ENCODE measurements at regions not wholly inside any gene's neighbourhood (a gene's known extent, or its start where the extent isn't known, plus 50 kb on each side); places are given as distances from the start of the nearest gene placed in this dataset.
"Not testable (repeated sequence)": the region's sequence is repeated elsewhere in the genome, so short reads cannot be mapped to it uniquely, and the experiment has no call there.

- not testable (repeated sequence) for DNase-seq (ENCODE audit: low read depth); H3K4me3 ChIP-seq (ENCODE audit: low read depth, low read length)
Observed at GRCh38 chr6:142016666-142017065, 116.1 kb upstream of the GJE1 start.

DNA sequence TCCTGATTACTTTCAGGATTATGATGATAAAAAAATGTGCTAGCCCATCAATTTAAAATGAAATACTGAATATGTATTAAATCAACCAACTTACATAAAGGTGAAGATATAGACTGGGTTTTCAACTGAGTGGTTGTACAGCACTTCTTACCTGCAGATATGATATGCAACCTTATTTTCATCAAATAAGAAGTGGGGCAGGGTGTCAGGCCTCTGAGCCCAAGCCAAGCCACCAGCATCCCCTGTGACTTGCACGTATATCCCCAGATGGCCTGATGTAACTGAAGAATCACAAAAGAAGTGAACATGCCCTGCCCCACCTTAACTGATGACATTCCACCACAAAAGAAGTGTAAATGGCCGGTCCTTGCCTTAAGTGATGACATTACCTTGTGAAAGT is 117.3 kb upstream of the GJE1 start:
- H3K4me3 ChIP-seq (ENCODE audit: low read depth, low read length); DNase-seq (ENCODE audit: low read depth): not testable (repeated sequence)

DNA sequence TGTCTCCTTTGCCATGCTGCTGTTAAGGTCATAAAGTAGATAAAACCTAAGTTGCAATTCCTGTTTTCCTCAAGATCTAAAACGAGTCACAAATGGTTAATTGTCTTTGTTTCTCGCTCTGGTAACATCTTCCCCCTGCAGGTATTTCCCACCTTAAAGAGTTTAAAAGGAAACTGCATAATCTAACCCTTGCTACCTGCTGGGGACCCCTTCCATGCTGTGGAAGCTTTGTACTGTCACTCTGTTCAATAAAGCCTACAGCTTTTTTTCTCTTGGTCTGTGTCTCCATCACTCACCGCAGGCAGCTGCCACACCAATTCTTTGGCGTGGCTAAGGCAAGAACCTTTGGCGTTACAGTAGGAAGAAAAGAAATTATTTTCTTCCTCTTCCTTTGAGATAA is 117.7 kb upstream of the GJE1 start:
- no peak for DNase-seq (ENCODE audit: low read depth)
- H3K4me3 ChIP-seq (ENCODE audit: low read depth, low read length), result no peak overlapping the region
- TF ChIP-seq MAX (IDR thresholded peaks at IDR 0.05; ENCODE audit: low read depth, low read length) (no peak), MYC (IDR thresholded peaks at IDR 0.05; ENCODE audit: low read depth, low read length) (no peak), POLR2A (IDR thresholded peaks at IDR 0.05; ENCODE audit: extremely low read depth, insufficient read length) (no peak)
- TF ChIP-seq, protein P1, sequence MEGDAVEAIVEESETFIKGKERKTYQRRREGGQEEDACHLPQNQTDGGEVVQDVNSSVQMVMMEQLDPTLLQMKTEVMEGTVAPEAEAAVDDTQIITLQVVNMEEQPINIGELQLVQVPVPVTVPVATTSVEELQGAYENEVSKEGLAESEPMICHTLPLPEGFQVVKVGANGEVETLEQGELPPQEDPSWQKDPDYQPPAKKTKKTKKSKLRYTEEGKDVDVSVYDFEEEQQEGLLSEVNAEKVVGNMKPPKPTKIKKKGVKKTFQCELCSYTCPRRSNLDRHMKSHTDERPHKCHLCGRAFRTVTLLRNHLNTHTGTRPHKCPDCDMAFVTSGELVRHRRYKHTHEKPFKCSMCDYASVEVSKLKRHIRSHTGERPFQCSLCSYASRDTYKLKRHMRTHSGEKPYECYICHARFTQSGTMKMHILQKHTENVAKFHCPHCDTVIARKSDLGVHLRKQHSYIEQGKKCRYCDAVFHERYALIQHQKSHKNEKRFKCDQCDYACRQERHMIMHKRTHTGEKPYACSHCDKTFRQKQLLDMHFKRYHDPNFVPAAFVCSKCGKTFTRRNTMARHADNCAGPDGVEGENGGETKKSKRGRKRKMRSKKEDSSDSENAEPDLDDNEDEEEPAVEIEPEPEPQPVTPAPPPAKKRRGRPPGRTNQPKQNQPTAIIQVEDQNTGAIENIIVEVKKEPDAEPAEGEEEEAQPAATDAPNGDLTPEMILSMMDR (IDR thresholded peaks at IDR 0.05; ENCODE audit: low read depth, low read length), result no peak

GRCh38 chr6:142014515-142014914 is 118.2 kb upstream of the GJE1 start:
- no peak for TF ChIP-seq MYC (IDR thresholded peaks at IDR 0.05; ENCODE audit: low read depth, low read length)
- TF ChIP-seq, protein P1 (IDR thresholded peaks at IDR 0.05; ENCODE audit: low read depth, low read length), result no peak
- TF ChIP-seq MAX (IDR thresholded peaks at IDR 0.05; ENCODE audit: low read depth, low read length), result no peak
- no peak for TF ChIP-seq POLR2A (IDR thresholded peaks at IDR 0.05; ENCODE audit: extremely low read depth, insufficient read length)
- H3K4me3 ChIP-seq (ENCODE audit: low read depth, low read length), result no peak overlapping the region
- DNase-seq (ENCODE audit: low read depth), result no peak

DNA sequence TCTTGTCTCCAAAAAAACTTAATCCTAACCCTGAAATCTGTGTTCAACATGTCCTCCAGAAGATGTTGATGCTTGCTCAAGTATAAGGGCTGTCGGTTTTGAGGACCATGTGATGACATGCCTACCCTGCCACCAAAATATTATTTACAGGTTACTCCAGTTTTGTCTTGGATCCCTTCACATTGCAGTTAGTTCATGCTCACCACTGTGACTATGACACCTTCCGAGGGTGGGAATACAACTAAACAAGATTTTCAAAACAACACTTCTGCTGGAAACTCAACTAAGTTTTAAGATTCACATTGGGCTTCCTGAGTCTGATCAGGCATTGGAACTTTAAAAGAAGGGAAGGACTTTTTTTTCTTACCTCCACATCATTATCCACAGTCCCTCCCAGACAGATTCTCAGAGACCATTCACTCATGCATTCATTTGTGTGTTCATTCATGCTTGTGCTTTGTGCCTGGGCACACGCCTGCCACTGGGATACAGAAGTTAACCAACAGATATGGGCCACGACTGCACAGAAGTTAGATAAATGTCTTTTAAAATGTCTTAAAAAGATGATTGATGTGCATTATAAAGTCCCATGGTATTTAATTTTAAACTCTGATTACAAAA is 118.7 kb upstream of the GJE1 start:
- H3K4me3 ChIP-seq (ENCODE audit: low read depth, low read length), result no peak overlapping the region
- TF ChIP-seq, protein P1 (IDR thresholded peaks at IDR 0.05; ENCODE audit: low read depth, low read length), result no peak
- TF ChIP-seq POLR2A (IDR thresholded peaks at IDR 0.05; ENCODE audit: extremely low read depth, insufficient read length) (no peak), MAX (IDR thresholded peaks at IDR 0.05; ENCODE audit: low read depth, low read length) (no peak), MYC (IDR thresholded peaks at IDR 0.05; ENCODE audit: low read depth, low read length) (no peak)

GRCh38 chr6:142013287-142013686 is 119.4 kb upstream of the GJE1 start:
- no peak for DNase-seq (ENCODE audit: low read depth)
- TF ChIP-seq MAX (IDR thresholded peaks at IDR 0.05; ENCODE audit: low read depth, low read length) (no peak), POLR2A (IDR thresholded peaks at IDR 0.05; ENCODE audit: extremely low read depth, insufficient read length) (no peak), MYC (IDR thresholded peaks at IDR 0.05; ENCODE audit: low read depth, low read length) (no peak)
- TF ChIP-seq, protein P1 (IDR thresholded peaks at IDR 0.05; ENCODE audit: low read depth, low read length), result no peak
- no peak overlapping the region for H3K4me3 ChIP-seq (ENCODE audit: low read depth, low read length)

More for the DNA sequence above, 118.7 kb upstream of the GJE1 start:
- no peak for DNase-seq (ENCODE audit: low read depth)

DNA sequence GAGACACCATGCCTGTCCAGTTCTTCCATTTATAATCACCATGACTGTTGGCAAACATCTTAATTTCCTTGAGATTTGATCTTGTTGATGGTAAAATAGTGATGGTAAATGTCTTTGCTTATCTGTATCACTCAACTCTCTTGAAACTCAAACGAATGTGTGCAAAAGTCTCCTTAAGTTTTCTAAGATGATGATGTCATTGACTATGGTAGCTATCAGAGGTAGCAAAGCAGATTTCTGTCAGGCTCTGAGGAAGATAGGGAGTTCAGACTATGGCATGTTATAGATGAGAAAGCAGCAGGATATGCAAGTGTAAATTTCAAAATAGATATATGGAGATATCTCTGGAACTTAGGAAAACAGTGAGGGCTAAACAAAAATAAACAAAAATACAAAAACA is 121.0 kb upstream of the GJE1 start:
- DNase-seq (ENCODE audit: low read depth), result no peak
- TF ChIP-seq MAX (IDR thresholded peaks at IDR 0.05; ENCODE audit: low read depth, low read length), result no peak
- TF ChIP-seq POLR2A (IDR thresholded peaks at IDR 0.05; ENCODE audit: extremely low read depth, insufficient read length), result no peak
- TF ChIP-seq, protein P1 (IDR thresholded peaks at IDR 0.05; ENCODE audit: low read depth, low read length), result no peak
- TF ChIP-seq MYC (IDR thresholded peaks at IDR 0.05; ENCODE audit: low read depth, low read length), result no peak
- H3K4me3 ChIP-seq (ENCODE audit: low read depth, low read length), result no peak overlapping the region
